HG02852 (cell line): ENCODE measurements at regions not wholly inside any gene's neighbourhood (a gene's known extent, or its start where the extent isn't known, plus 50 kb on each side); places are given as distances from the start of the nearest gene placed in this dataset.

Experiments used
- ATAC-seq: cut with Tn5 transposase; IDR thresholded peaks from one replicate; pipeline ENCODE4 v1.9.1; 2021; ENCODE audit warnings: mild to moderate bottlenecking, moderate library complexity; ENCODE audit not compliant: unreplicated experiment

DNA sequence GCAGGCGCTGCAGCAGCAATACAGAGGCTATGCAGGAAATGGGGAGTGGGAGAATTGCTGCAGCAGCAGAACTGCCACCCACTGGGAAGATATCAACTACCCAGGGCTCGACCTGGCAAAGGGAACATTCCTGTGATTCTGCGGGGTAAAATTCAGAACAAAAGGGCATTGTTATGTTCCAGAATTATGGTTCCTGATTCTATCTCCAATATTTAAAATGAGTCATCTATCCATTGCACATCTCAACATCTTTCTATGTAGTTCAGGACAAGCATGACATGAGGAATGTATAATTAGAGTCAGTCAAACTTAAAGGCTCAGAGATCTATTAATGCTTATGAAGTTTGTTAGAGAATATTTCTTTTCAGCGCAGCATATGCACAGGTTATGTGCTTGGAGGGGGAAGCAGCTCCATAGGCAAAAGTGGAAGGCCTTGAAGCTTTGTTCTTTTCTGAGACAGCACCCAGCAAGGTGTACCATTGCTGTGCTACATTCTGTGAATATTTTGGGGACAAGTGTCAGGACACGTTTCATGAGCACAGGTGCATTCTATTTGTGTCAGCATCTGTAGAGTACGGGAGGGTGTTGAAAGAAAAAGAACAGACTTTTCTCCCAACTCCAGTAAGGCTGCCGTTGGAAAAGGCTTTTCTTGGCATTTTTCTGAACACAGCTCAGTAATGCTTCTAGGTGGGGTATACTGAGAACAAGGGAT, 395.6 kb upstream of the MPDZ start:
- ATAC-seq: no peak

DNA sequence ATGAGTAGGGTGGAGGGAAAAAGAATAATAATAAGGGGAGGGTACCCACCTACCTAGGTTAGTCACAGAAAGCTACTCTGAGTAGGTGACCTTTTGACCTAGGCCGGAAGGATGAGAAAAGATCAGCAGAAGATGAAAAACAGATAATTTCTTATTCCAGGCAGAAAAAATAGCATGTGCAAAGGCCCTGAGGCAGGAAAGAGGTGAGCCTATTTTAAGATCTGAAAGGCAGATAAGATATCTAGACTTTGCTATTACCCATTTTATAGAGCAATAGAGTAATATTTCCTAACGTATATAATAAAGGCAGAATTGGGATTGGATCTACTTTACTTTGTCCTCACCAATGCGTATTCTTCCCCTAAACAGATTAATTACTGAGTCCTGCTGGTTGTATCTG, 393.9 kb upstream of the MPDZ start:
- no peak for ATAC-seq

- ATAC-seq: no peak
Observed at GRCh38 chr9:13665418-13666066, 386.1 kb upstream of the MPDZ start.

- ATAC-seq: no peak
Observed at GRCh38 chr9:13661014-13661413, 381.5 kb upstream of the MPDZ start.

DNA sequence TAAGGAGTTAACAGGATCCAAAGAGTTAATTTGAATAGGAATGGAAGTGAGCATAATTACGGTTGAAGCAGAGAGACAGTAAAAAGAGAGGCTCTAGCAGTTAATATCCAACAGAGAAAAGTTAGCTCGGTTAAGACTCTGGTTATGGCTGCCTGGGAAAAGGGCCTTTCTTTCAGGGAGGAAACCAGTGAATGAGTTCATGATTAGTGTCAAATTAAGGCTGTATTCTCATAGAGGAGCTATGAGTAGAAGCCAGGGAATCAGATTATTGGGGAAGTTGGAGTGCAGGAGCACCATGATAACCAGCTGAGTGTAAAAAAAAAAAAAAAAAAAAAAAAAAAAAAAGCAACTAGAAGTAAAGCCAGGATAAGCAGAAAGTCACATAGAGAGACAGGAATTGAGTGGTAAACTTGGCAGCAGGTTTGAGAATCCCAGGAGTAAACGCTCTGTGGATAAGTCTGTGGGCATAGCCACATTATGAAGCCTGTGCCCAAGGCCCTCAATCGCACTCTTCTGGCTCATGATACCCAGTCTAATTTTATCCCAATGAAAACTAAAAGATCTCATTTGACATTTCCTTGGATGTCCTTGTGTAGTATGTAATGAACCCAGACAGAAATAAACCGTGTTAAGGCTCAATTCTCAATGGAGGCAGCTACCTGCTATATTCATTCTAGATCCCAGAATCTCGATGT, 372.6 kb upstream of the MPDZ start:
- no peak for ATAC-seq

DNA sequence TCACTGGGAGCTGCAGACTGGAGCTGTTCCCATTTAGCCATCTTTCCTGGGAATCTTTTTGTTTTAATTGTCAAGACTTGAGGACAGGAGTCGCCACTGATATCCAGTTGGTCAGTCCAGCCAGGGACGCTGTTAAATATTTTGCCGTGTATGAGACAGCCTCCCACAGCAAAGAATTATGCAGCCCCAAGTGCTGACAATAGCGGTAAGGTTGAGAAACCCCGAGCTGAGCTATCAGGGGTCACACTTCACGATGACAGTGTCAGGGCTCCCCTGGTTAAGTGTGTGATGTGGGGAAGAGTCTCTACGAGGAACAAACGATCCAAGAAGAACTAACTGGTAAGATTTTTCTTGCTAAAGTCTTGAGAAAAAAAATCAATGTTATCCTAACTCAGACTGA, 372.0 kb upstream of the MPDZ start:
- ATAC-seq: no peak

DNA sequence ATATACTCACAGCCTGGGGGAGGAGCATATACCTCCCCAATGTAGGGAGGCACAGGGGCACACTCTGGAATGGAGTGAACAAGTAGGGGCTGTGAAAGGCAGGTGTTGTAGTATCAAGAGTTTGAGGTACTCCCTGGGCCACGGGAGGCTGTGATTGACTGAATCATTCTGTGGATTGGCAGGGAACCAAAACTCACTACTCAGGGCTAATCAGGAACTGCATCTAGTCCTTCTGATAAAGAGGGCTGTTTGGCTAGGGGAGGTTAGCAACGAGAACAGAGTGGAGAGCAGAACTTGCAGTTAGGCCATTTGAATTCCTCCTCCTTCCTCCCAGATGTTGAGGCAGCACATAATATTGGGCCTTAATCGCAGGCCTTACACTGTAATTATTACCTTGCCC, 369.2 kb upstream of the MPDZ start:
- ATAC-seq: no peak

DNA sequence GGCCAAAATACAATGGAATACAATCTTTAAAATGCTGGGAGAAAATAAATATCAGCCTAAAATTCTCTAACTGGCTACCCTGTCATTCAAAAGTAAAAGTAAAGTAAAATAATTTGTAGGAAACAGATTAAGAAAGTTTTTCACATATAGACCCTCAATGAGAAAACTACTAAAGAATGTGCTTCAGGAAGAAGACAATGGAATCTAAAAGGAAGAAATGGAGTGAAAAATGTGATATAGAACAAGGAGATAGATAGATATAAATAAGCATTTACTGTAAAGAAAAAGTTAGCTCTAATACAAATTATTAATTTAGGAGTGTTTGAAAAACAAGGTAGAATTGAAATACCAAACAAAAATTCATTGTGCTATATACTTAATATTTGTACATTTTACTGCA, 368.6 kb upstream of the MPDZ start:
- ATAC-seq: no peak

DNA sequence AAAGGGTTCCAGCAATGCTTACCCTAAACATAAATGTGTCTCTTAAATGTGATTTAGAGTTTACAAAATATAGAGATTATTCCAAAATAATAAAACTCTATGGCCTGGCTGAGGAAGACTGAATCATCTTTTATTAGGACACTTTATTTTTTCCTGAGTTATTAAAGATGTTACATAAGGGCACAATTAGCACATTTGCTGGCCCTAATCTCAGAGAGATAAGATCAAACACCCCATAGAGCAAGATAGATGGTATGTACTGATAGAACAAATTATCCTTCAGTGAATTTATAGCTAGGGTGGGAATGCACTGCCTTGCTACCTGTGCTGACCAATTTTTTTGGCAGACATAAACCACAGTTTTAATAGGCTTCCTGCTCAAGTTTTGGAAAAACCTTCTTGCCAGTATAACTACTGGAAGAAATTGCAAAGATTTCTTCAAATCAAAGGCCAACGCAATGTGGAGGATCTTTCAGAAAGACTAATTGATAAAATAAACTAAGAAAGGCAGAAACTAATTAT, 367.1 kb upstream of the MPDZ start:
- ATAC-seq: no peak

GRCh38 chr9:13645557-13645956, 366.1 kb upstream of the MPDZ start:
- no peak for ATAC-seq

DNA sequence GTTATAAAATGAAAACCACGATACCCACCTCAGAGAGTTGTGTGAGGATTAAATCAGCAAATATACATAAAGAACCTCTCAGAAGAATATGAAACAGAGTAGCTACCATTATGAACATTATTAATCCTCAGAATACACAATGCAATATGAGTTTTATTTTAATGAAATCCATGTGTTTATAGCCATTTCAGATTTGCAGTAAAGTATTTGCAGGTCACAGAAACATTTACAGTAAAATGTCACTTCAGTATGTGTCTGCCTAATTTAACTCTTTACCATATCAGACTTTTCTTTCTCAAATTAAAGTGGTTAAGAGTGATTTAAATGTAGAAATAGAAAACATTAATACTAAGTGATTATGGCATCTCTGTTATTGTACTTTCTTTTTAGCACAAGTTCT, 365.2 kb upstream of the MPDZ start:
- no peak for ATAC-seq

- ATAC-seq: no peak
Observed at GRCh38 chr9:13642646-13643045, 363.2 kb upstream of the MPDZ start.

DNA sequence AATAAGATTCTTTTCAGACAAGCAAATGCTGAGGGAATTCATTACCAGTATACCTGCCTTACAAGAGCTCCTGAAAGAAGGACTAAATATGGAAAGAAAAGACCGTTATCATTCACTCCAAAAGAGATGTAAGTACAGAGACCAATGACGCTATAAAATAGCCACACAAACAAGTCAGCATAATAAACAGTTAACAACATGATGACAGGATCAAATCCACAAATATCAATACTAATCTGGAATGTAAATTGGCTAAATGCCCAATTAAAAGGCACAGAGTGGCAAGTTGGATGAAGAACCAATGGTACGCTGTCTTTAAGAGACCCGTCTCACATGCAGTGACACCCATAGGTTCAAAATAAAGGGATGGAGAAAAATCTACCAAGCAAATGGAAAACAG, 349.6 kb upstream of the MPDZ start:
- ATAC-seq: no peak

DNA sequence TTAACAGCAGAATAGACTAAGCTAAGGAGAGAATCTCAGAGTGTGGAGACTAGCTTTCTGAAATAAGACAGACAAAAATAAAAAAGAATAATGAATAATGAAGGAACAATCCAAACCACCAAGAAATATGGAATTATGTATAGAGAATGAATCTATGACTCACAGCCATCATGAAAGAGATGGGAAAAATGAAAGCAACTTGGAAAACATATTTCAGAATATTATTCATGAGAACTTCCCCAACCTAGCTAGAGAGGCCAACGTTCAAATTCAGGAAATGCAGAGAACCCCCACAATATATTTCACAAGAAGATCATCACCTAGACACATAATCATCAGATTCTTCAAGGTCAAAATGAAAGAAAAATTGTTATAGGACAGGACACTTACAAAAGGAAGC, 349.0 kb upstream of the MPDZ start:
- ATAC-seq: no peak

GRCh38 chr9:13627502-13627901, 348.0 kb upstream of the MPDZ start:
- no peak for ATAC-seq

DNA sequence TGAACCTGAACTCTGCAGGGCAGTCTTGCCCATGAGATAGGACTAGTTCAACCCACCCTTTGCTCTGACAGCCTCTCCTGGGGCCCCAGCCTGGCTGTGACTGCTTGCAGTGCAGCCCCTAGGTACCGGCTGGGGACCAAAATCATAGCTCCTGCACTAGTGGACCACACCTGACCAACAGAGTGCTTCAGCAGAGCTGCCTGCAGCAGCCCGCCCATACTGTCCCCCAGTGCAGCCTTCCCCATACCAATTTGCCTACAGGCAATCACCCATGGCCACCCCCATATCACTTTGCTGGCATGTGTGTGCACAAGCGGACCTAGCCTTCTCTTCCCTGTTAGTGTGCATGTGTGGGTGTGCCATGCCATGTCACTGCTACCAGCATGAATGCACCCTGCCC, 347.6 kb upstream of the MPDZ start:
- ATAC-seq: no peak

DNA sequence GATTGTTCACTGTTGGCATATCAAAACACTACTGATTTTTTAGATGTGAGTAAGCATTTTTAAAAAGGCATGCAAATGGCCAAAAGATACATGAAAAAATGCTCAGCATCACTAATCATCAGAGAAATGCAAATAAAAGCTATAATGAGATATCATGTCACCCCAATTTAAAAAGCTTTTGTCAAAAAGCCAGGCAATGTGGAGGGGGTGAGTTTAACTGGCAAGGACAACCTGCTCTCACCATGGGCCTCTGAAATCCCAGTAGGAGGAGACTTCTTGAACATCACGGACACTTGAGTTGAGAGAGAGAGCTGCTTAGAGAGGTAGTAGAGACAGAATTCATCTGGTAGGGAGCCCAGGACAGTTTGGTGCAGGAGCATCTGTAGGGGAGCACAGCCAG, 347.1 kb upstream of the MPDZ start:
- no peak for ATAC-seq

DNA sequence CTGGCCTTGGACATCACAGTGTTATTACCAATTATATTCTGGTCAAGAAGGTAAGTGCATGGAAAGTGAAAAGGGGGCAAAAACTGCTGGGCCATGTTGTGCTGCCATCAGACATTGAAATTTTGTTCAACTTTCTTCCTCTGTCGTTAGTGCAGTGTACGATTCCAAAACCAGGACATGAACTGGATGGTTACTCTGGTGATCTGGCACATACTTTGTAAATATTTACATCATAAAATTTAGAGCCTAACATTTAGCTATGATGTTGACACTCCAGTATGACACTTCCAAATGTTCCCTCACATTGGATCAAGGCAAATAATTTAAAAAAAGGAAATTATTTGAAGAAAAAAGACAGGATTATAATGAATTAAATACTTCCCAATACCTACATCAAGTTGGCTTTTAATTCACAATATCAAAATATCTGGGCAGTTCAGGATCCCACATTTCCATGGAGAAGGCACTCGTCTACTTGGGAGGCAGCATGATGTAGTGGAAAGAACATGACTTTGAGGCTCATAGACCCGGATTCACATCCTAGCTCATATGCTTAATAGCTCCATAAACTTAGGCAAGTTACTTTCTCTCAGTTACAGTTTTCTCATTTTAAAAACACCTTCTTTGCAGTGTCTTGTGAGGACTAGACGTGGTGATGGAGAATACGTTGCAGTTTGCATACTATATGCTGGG, 342.5 kb upstream of the MPDZ start:
- ATAC-seq: no peak

DNA sequence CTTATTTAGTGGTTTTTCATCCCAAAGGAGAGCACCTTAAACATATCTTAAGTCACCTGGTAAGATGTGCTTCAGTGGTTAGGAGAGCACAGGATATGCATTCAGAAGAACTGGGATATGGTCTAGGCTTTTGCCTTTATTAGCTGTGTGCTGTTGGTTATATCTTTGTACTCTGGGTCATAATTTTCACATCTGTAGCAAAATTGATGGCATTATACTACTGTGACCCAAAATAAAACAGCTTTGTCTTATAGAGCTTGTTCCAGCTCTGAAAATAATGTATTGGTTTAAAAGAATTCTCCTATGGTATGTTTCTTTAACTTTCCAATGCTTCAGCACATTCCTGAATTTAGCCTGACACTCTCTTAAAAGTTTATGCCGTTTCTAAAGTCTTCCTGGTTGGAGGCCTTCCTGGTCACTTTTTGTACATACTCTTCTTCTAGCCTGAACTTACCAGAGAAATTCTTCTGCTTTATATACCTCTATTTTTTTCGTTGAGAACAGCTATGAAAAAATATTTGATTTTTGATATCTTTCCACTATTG, 337.1 kb upstream of the MPDZ start:
- ATAC-seq: no peak

GRCh38 chr9:13615660-13616490, 336.4 kb upstream of the MPDZ start:
- no peak for ATAC-seq
